ENCODE measurements at regions not wholly inside any gene's neighbourhood (a gene's known extent, or its start where the extent isn't known, plus 50 kb on each side); places are given as distances from the start of the nearest gene placed in this dataset.
"Not testable (repeated sequence)": the region's sequence is repeated elsewhere in the genome, so short reads cannot be mapped to it uniquely, and the experiment has no call there.

DNA sequence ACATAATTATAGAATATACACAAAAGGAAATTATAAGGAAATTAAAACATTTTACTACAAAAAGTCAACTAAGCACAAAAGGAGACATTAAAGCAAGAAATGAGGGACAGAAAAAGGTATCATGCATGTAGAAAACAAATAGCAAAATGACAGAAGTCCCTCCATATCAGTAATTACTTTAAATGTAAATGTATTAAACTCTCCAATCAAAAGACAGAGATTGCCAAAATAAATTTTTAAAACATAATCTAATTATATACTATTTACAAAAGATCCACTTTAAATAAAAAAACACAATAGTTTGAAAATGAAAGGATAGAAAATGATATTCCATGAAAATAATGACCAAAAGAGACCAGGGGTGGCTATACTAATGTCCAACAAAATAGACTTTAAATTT is 123.7 kb downstream of the MEX3B start:
- no peak overlapping the region for H3K27ac ChIP-seq
- TF ChIP-seq, protein P1, sequence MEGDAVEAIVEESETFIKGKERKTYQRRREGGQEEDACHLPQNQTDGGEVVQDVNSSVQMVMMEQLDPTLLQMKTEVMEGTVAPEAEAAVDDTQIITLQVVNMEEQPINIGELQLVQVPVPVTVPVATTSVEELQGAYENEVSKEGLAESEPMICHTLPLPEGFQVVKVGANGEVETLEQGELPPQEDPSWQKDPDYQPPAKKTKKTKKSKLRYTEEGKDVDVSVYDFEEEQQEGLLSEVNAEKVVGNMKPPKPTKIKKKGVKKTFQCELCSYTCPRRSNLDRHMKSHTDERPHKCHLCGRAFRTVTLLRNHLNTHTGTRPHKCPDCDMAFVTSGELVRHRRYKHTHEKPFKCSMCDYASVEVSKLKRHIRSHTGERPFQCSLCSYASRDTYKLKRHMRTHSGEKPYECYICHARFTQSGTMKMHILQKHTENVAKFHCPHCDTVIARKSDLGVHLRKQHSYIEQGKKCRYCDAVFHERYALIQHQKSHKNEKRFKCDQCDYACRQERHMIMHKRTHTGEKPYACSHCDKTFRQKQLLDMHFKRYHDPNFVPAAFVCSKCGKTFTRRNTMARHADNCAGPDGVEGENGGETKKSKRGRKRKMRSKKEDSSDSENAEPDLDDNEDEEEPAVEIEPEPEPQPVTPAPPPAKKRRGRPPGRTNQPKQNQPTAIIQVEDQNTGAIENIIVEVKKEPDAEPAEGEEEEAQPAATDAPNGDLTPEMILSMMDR (conservative IDR thresholded peaks at IDR 0.05), result no peak

DNA sequence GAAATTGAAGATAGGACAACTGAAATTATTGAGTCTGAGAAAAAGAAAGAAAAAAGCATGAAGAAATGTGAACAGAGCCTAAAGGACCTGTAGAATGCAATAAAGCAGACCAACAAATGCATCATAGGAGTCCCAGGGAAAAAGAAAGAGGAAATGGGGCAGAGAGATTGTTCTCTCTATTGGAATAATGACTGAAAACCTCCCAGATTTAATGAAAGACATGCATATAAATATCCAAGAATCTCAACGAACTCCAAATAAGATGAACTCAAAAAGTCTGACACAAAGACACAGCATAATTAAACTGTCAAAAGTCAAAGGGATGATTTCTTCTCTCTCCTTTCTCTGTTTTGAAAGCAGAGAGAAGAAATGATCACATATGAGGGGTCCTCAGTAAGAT is 124.7 kb downstream of the MEX3B start:
- TF ChIP-seq, protein P1 (conservative IDR thresholded peaks at IDR 0.05), result no peak

DNA sequence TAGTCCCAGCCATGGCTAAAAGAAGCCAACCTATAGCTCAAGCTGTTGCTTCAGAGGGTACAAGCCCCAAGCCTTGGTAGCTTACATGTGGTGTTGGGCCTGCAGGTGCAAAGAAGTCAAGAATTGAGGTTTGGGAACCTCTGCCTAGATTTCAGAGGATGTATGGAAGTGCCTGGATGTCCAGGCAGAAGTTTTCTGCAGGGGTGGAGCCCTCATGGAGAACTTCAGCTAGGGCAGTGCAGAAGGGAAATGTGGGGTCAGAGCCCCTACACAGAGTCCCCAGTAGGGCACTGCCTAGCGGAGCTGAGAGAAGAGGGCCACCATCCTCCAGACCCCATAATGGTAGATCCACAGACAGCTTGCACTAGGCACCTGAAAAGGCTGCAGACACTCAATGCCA is 127.1 kb downstream of the MEX3B start:
- not testable (repeated sequence) for H3K27ac ChIP-seq

More for the DNA sequence above, 124.7 kb downstream of the MEX3B start:
- no peak overlapping the region for H3K27ac ChIP-seq

DNA sequence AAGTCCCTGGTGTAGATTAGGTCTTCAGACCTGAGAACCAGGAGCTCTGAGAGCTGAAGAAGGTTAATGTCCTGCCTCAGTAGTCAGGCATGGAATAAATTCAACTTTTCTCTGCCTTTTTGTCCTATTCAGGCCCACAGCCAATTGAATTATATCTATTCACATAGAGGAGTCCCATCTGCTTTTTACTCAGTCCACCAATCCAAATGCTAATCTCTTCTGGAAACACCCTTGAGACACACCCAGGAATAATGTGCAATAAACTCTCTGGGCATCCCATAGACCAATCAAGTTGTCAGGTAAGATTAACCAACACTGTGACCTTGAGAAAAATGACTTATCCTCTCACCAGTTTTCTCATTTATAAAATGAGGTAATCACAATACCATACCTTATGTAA is 129.4 kb downstream of the MEX3B start:
- TF ChIP-seq, protein P1 (conservative IDR thresholded peaks at IDR 0.05), result no peak
- H3K27ac ChIP-seq, result no peak overlapping the region

DNA sequence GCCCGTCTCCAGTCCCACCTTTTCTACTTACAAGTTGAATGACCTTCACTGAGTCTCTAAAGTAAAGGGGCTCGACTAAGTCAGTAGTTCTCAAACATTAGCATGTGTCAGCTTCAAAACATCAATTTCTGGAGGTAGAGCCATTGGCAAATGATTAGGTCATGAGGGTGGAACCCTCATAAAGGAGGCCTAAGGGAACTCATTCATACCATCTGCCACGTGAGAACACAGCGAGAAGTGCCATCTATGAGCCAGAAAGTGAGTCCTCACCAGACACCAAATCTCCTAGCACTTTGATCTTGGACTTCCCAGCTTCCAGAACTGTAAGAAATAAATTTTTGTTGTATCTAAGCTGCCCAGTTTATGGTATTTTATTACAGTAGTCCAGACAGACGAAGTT is 129.8 kb downstream of the MEX3B start:
- H3K27ac ChIP-seq, result no peak overlapping the region
- TF ChIP-seq, protein P1 (conservative IDR thresholded peaks at IDR 0.05), result no peak

DNA sequence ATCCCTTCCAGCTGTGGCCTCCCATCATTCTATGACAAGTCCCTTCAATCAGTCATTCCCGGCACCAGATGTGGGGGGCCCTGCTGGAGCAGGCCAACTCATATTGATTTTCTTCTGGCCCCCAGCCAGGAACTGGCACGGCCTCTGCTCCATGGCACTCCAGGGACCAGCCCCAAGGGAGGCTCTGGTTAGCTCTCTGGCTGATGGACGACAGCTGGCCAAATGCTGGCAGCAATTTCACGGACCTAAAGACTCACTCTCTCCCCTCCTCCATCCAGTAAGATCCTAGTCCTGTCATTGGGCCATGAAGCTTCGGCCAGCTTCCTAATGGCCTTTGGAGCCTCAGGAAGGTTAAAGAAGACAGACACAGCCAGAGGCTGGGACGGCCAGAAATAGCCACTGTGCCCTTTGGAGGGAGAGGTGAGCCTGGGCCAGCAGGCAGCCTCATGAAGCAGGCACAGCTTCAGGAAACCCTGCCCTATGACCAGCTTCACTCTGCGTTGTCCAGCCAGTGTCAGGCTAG is 131.0 kb downstream of the MEX3B start:
- TF ChIP-seq, protein P1 (conservative IDR thresholded peaks at IDR 0.05), result no peak

DNA sequence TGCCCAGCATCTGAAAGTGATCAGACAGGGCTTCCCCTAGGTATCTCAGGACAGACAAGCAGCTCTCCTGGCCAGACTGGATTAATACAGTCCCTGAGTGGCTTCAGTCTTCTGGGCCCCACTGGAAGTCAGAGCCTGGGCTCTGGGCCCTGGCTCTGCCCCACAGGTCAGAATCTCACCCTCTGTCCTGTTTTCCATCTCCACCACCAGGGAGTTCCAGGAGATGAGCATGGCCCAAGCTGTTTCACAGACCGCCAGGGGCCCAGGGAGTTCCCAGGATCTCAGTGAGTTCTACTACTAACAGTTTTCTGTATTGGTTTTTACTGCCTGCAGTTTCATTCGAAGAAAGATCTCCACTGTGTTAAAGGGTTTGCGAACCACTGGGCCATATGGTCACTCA is 131.5 kb downstream of the MEX3B start:
- TF ChIP-seq, protein P1 (conservative IDR thresholded peaks at IDR 0.05), result no peak

More for the DNA sequence above, 131.0 kb downstream of the MEX3B start:
- H3K27ac ChIP-seq, result no peak overlapping the region

DNA sequence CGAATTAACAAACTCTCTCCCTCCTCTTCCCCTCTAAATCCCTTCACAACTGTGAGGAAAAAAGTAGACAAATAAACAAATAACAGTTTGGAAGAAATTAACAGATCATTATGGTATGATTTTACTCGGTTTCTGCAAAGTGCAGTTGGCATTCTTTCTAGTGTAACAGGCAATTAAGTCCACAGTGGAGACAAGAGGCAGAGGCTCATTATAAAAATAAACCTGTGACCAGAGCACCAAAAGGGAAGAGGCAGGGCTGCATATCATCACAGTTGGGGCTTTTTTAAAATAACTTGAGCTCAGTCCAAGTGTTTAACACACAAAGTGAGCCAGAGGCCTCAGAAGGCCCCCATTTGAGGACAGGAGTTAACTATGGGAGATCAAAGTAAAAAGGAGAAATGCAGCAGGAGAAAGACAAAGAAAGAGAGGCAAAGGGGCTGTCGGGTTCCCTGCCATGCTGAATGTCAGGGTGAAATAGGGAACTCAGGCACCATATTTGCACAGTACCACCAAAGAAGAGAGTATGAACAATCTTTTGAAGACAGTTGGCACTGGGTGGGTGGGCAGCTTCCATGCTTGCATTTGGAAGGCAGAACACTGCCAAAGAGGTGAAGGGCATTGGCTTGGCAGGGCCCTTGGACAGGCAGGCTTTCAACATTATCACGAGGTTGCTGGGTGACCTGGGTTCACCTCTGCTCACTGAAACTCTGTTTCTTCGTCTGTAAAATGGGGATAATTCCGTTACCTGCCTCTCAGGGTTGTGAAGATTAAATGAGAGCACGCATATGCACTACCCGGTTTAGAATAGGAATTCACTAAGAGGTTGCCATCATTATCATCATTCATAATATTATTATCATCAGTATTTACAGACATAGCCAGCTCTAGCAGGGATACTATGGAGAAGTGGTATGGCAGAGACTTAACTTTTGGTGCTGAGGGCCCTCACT is 134.5 kb downstream of the MEX3B start:
- TF ChIP-seq, protein P1 (conservative IDR thresholded peaks at IDR 0.05), result no peak
- H3K27ac ChIP-seq, result no peak overlapping the region

More for the DNA sequence above, 131.5 kb downstream of the MEX3B start:
- no peak overlapping the region for H3K27ac ChIP-seq
